Endothelial cell (in vitro differentiated cells): ENCODE measurements at regions not wholly inside any gene's neighbourhood (a gene's known extent, or its start where the extent isn't known, plus 50 kb on each side); places are given as distances from the start of the nearest gene placed in this dataset.
"Not testable (repeated sequence)": the region's sequence is repeated elsewhere in the genome, so short reads cannot be mapped to it uniquely, and the experiment has no call there.

Experiments used
- DNase-seq: peaks from one replicate; pipeline ENCODE4 v3.0.0; 2021; ENCODE audit warnings: low spot score
- H3K27ac Mint-ChIP-seq: one replicate; pipeline ENCODE4 v1.8.0; 2021; ENCODE audit warnings: mixed read lengths, inconsistent platforms; ENCODE audit not compliant: unreplicated experiment
- H3K27me3 Mint-ChIP-seq: one replicate; pipeline ENCODE4 v1.8.0; 2021; ENCODE audit warnings: mild to moderate bottlenecking, moderate library complexity, mixed read lengths, inconsistent platforms; ENCODE audit not compliant: unreplicated experiment
- H3K36me3 Mint-ChIP-seq: one replicate; pipeline ENCODE4 v1.8.0; 2021; ENCODE audit warnings: mild to moderate bottlenecking, low read depth, mixed read lengths, inconsistent platforms; ENCODE audit not compliant: unreplicated experiment
- H3K4me1 Mint-ChIP-seq: one replicate; pipeline ENCODE4 v1.8.0; 2021; ENCODE audit warnings: mild to moderate bottlenecking, mixed read lengths, inconsistent platforms; ENCODE audit not compliant: unreplicated experiment
- H3K4me3 Mint-ChIP-seq: one replicate; pipeline ENCODE4 v1.8.0; 2021; ENCODE audit warnings: mild to moderate bottlenecking, mixed read lengths, inconsistent platforms; ENCODE audit not compliant: unreplicated experiment
- H3K9me3 Mint-ChIP-seq: one replicate; pipeline ENCODE4 v1.8.0; 2021; ENCODE audit warnings: mixed read lengths, inconsistent platforms; ENCODE audit not compliant: unreplicated experiment
- CTCF ChIP-seq: fragments of 200-600 bp; sonication (generic); IDR thresholded peaks from one replicate; pipeline ENCODE4 v1.5.0; 2021; ENCODE audit warnings: antibody characterized with exemption; ENCODE audit not compliant: unreplicated experiment

- no peak for DNase-seq
- H3K9me3 Mint-ChIP-seq: no peaks in the 10 kb centered on the region
- peaks cover 1% of the 10 kb centered on the region for H3K27me3 Mint-ChIP-seq
Observed at GRCh38 chr1:242826701-242827336, 302.3 kb upstream of the PLD5 start.

GRCh38 chr1:242824435-242824834 is 299.9 kb upstream of the PLD5 start:
- Mint-ChIP-seq H3K4me1 (no peaks in the 10 kb centered on the region), H3K9me3 (no peaks in the 10 kb centered on the region), H3K27me3 (peaks cover 1% of the 10 kb centered on the region), H3K27ac (no peak overlapping the region), H3K4me3 (no peak overlapping the region), H3K36me3 (no peaks in the 10 kb centered on the region)
- no peak for TF ChIP-seq CTCF
- no peak for DNase-seq

More at GRCh38 chr1:242826701-242827336, 302.3 kb upstream of the PLD5 start:
- no peak for TF ChIP-seq CTCF
- no peak overlapping the region for H3K4me3 Mint-ChIP-seq
- no peaks in the 10 kb centered on the region for H3K4me1 Mint-ChIP-seq
- H3K36me3 Mint-ChIP-seq: no peaks in the 10 kb centered on the region
- no peak overlapping the region for H3K27ac Mint-ChIP-seq

- Mint-ChIP-seq H3K36me3 (no peaks in the 10 kb centered on the region), H3K4me3 (no peak overlapping the region), H3K9me3 (no peaks in the 10 kb centered on the region), H3K27ac (no peak overlapping the region), H3K4me1 (no peaks in the 10 kb centered on the region), H3K27me3 (peaks cover 2% of the 10 kb centered on the region)
- no peak for DNase-seq
- no peak for TF ChIP-seq CTCF
Observed at GRCh38 chr1:242813490-242814091, 289.1 kb upstream of the PLD5 start.

- Mint-ChIP-seq H3K36me3 (no peaks in the 10 kb centered on the region), H3K27ac (no peak overlapping the region), H3K27me3 (peaks cover 2% of the 10 kb centered on the region), H3K4me3 (no peak overlapping the region), H3K4me1 (no peaks in the 10 kb centered on the region), H3K9me3 (no peaks in the 10 kb centered on the region)
- TF ChIP-seq CTCF: no peak
- no peak for DNase-seq
Observed at GRCh38 chr1:242811092-242811840, 286.8 kb upstream of the PLD5 start.

GRCh38 chr1:242806324-242806723 is 281.8 kb upstream of the PLD5 start:
- no peaks in the 10 kb centered on the region for H3K36me3 Mint-ChIP-seq
- no peak for TF ChIP-seq CTCF
- H3K4me1 Mint-ChIP-seq: no peaks in the 10 kb centered on the region
- DNase-seq: no peak
- H3K27me3 Mint-ChIP-seq: peaks cover 2% of the 10 kb centered on the region
- no peak overlapping the region for H3K4me3 Mint-ChIP-seq
- no peak overlapping the region for H3K27ac Mint-ChIP-seq
- H3K9me3 Mint-ChIP-seq: no peaks in the 10 kb centered on the region

- DNase-seq, H3K36me3 Mint-ChIP-seq, H3K27ac Mint-ChIP-seq, H3K9me3 Mint-ChIP-seq, H3K4me1 Mint-ChIP-seq, H3K4me3 Mint-ChIP-seq, H3K27me3 Mint-ChIP-seq: not testable (repeated sequence)
Observed at GRCh38 chr1:242805360-242805759, 280.9 kb upstream of the PLD5 start.
